Mesodermal cell (in vitro differentiated cells): ENCODE measurements at regions not wholly inside any gene's neighbourhood (a gene's known extent, or its start where the extent isn't known, plus 50 kb on each side); places are given as distances from the start of the nearest gene placed in this dataset.

ENCODE experiments used
- H3K27ac ChIP-seq: 2 replicates; pipeline ENCODE4 v1.7.0; 2013; ENCODE audit warnings: mild to moderate bottlenecking, low read depth, low read length, moderate library complexity; ENCODE audit not compliant: severe bottlenecking
- H3K36me3 ChIP-seq: 2 replicates; pipeline ENCODE4 v1.7.1; 2013; ENCODE audit warnings: mild to moderate bottlenecking, low read length, moderate library complexity; ENCODE audit not compliant: control insufficient read depth, insufficient read depth
- H3K4me1 ChIP-seq: one replicate; pipeline ENCODE4 v1.7.1; 2013; ENCODE audit warnings: mild to moderate bottlenecking, low read length; ENCODE audit not compliant: insufficient read depth, control insufficient read depth, poor library complexity, severe bottlenecking
- H3K4me3 ChIP-seq: 2 replicates; pipeline ENCODE4 v1.7.0; 2013; ENCODE audit warnings: low read length, control low read depth, mild to moderate bottlenecking; ENCODE audit not compliant: insufficient read depth, poor library complexity, severe bottlenecking; ENCODE audit errors: extremely low read depth
- H3K9me3 ChIP-seq: 2 replicates; pipeline ENCODE4 v1.7.1; 2013; ENCODE audit warnings: mild to moderate bottlenecking, low read length, moderate library complexity; ENCODE audit not compliant: control insufficient read depth
- WGBS, 2 experiments: methylation state at CpG; one replicate each; pipeline ENCODE4 v1.1.5; 2013; ENCODE audit warnings: missing lambda C conversion rate in 2 of 2; ENCODE audit not compliant: insufficient coverage in 2 of 2; 5-methylcytosine and 5-hydroxymethylcytosine counted together

- 25 to 33% methylated on average over 2 to 3 of the region's 3 CpGs for WGBS, 2 experiments
- no peak overlapping the region for H3K27ac ChIP-seq
- no peaks in the 10 kb centered on the region for H3K9me3 ChIP-seq
- no peaks in the 10 kb centered on the region for H3K36me3 ChIP-seq
- no peak overlapping the region for H3K4me3 ChIP-seq
- H3K4me1 ChIP-seq: no peaks in the 10 kb centered on the region
These were observed 1067.5 kb upstream of the MAP3K7 start for GRCh38 chr6:91654357-91654756.

GRCh38 chr6:91653895-91654294, 1067.0 kb upstream of the MAP3K7 start:
- 18 to 21% methylated on average over 2 of the region's 5 CpGs for WGBS, 2 experiments
- H3K27ac ChIP-seq: no peak overlapping the region
- no peak overlapping the region for H3K4me3 ChIP-seq
- H3K9me3 ChIP-seq: no peaks in the 10 kb centered on the region
- no peaks in the 10 kb centered on the region for H3K36me3 ChIP-seq
- H3K4me1 ChIP-seq: no peaks in the 10 kb centered on the region

- Histone ChIP-seq H3K36me3 (no peaks in the 10 kb centered on the region), H3K9me3 (no peaks in the 10 kb centered on the region), H3K4me3 (no peak overlapping the region), H3K4me1 (no peaks in the 10 kb centered on the region), H3K27ac (no peak overlapping the region)
- 91 to 100% methylated on average over 4 to 5 of the region's 6 CpGs for WGBS, 2 experiments
These were observed 1066.3 kb upstream of the MAP3K7 start for GRCh38 chr6:91653076-91653723.

- H3K27ac ChIP-seq: no peak overlapping the region
- 100% methylated on average over 1 of the region's 1 CpG for WGBS, 2 experiments
These were observed 1059.8 kb upstream of the MAP3K7 start for GRCh38 chr6:91646649-91647048.

GRCh38 chr6:91645811-91646210, 1058.9 kb upstream of the MAP3K7 start:
- H3K4me3 ChIP-seq: no peak overlapping the region
- H3K9me3 ChIP-seq: no peaks in the 10 kb centered on the region
- no peaks in the 10 kb centered on the region for H3K36me3 ChIP-seq
- WGBS, 2 experiments: 88% methylated on average over 1 of the region's 2 CpGs; no CpG with 5 or more reads in 1 of the 2 experiments
- no peak overlapping the region for H3K27ac ChIP-seq
- H3K4me1 ChIP-seq: no peaks in the 10 kb centered on the region

More at GRCh38 chr6:91646649-91647048, 1059.8 kb upstream of the MAP3K7 start:
- no peaks in the 10 kb centered on the region for H3K36me3 ChIP-seq
- H3K9me3 ChIP-seq: no peaks in the 10 kb centered on the region
- no peaks in the 10 kb centered on the region for H3K4me1 ChIP-seq
- H3K4me3 ChIP-seq: no peak overlapping the region

- no CpG with 5 or more reads among the region's 1 CpG for WGBS, 2 experiments
- Histone ChIP-seq H3K36me3 (no peaks in the 10 kb centered on the region), H3K4me1 (peaks cover 16% of the 10 kb centered on the region), H3K4me3 (no peak overlapping the region), H3K9me3 (no peaks in the 10 kb centered on the region), H3K27ac (no peak overlapping the region)
These were observed 1050.3 kb upstream of the MAP3K7 start for GRCh38 chr6:91637217-91637616.

- no peaks in the 10 kb centered on the region for H3K9me3 ChIP-seq
- no peak overlapping the region for H3K4me3 ChIP-seq
- no peaks in the 10 kb centered on the region for H3K36me3 ChIP-seq
- peaks cover 16% of the 10 kb centered on the region for H3K4me1 ChIP-seq
- WGBS, 2 experiments: 14 to 18% methylated on average over 1 of the region's 1 CpG
- peak overlapping the region; percentile 62 for H3K27ac ChIP-seq
These were observed 1047.9 kb upstream of the MAP3K7 start for GRCh38 chr6:91634791-91635190.

- Histone ChIP-seq H3K4me1 (peaks cover 16% of the 10 kb centered on the region), H3K27ac (peak overlapping the region; percentile 55), H3K9me3 (no peaks in the 10 kb centered on the region), H3K36me3 (no peaks in the 10 kb centered on the region), H3K4me3 (no peak overlapping the region)
- WGBS, 2 experiments: 85 to 93% methylated on average over 6 to 7 of the region's 8 CpGs
These were observed 1046.7 kb upstream of the MAP3K7 start for GRCh38 chr6:91633374-91634111.

GRCh38 chr6:91632308-91632707, 1045.4 kb upstream of the MAP3K7 start:
- 90 to 100% methylated on average over 1 to 2 of the region's 3 CpGs for WGBS, 2 experiments
- Histone ChIP-seq H3K36me3 (no peaks in the 10 kb centered on the region), H3K4me3 (no peak overlapping the region), H3K4me1 (peaks cover 16% of the 10 kb centered on the region), H3K27ac (no peak overlapping the region), H3K9me3 (no peaks in the 10 kb centered on the region)

GRCh38 chr6:91631227-91631626, 1044.4 kb upstream of the MAP3K7 start:
- no peaks in the 10 kb centered on the region for H3K36me3 ChIP-seq
- H3K27ac ChIP-seq: no peak overlapping the region
- no peak overlapping the region for H3K4me3 ChIP-seq
- no peaks in the 10 kb centered on the region for H3K9me3 ChIP-seq
- 88 to 100% methylated on average over 2 of the region's 3 CpGs for whole genome bisulfite sequencing, 2 experiments
- peaks cover 16% of the 10 kb centered on the region for H3K4me1 ChIP-seq

GRCh38 chr6:91626911-91627310, 1040.0 kb upstream of the MAP3K7 start:
- Histone ChIP-seq H3K9me3 (no peaks in the 10 kb centered on the region), H3K27ac (no peak overlapping the region), H3K4me3 (no peak overlapping the region), H3K36me3 (no peaks in the 10 kb centered on the region), H3K4me1 (no peaks in the 10 kb centered on the region)
- 97 to 100% methylated on average over 2 to 4 of the region's 4 CpGs for WGBS, 2 experiments
